Left lung (tissue), 4 donors: ENCODE measurements at regions not wholly inside any gene's neighbourhood (a gene's known extent, or its start where the extent isn't known, plus 50 kb on each side); places are given as distances from the start of the nearest gene placed in this dataset.

ENCODE experiments used
- ATAC-seq: fragments of 200-7000 bp; cut with Tn5 transposase; one replicate; pipeline ENCODE4 v1.9.1; 2020; ENCODE audit warnings: moderate library complexity
- DNase-seq, 4 donors: peaks; one replicate each; pipeline ENCODE4 v3.0.0-alpha.2; 2013 to 2020
- H3K27ac ChIP-seq, 2 donors: fragments of 200-600 bp; sonication (generic) in 1 of 2; one replicate each; pipeline versions ENCODE4 v1.5.0 to v1.8.0; 2020 to 2021
- H3K27me3 ChIP-seq, 2 donors: fragments of 200-600 bp; sonication (generic) in 1 of 2; one replicate each; pipeline versions ENCODE4 v1.5.0 to v1.8.0; 2020 to 2021
- H3K36me3 ChIP-seq, 2 donors: fragments of 200-600 bp; sonication (generic) in 1 of 2; one replicate each; pipeline versions ENCODE4 v1.5.0 to v1.8.0; 2020 to 2021
- H3K4me1 ChIP-seq, 2 donors: fragments of 200-600 bp; one replicate each; pipeline ENCODE4 v1.8.0; 2021
- H3K4me3 ChIP-seq, 2 donors: fragments of 200-600 bp; sonication (generic) in 1 of 2; one replicate each; pipeline versions ENCODE4 v1.5.0 to v1.8.0; 2020 to 2021; ENCODE audit warnings: mild to moderate bottlenecking in 1 of 2
- H3K9me3 ChIP-seq, 2 donors: fragments of 200-600 bp; sonication (generic) in 1 of 2; one replicate each; pipeline versions ENCODE4 v1.5.0 to v1.8.0; 2020 to 2021
- intact Hi-C, 2 donors: fragments of 100-400 bp; cut with DNase I; formaldehyde crosslinking; loops; one replicate each; pipeline versions ENCODE4 v1.11.2 to v1.14.2; 2022
- TF ChIP-seq, protein P1 (sequence below), 2 donors: fragments of 200-600 bp; sonication (generic) in 1 of 2; IDR thresholded peaks; one replicate each; pipeline versions ENCODE4 v1.5.0 to v1.8.0; 2021; ENCODE audit warnings: antibody characterized with exemption in 2 of 2
- donor health status: DM: no; HTN: yes; CAD: no.
- donor health status: DM: no; HTN: no; CAD: no.

DNA sequence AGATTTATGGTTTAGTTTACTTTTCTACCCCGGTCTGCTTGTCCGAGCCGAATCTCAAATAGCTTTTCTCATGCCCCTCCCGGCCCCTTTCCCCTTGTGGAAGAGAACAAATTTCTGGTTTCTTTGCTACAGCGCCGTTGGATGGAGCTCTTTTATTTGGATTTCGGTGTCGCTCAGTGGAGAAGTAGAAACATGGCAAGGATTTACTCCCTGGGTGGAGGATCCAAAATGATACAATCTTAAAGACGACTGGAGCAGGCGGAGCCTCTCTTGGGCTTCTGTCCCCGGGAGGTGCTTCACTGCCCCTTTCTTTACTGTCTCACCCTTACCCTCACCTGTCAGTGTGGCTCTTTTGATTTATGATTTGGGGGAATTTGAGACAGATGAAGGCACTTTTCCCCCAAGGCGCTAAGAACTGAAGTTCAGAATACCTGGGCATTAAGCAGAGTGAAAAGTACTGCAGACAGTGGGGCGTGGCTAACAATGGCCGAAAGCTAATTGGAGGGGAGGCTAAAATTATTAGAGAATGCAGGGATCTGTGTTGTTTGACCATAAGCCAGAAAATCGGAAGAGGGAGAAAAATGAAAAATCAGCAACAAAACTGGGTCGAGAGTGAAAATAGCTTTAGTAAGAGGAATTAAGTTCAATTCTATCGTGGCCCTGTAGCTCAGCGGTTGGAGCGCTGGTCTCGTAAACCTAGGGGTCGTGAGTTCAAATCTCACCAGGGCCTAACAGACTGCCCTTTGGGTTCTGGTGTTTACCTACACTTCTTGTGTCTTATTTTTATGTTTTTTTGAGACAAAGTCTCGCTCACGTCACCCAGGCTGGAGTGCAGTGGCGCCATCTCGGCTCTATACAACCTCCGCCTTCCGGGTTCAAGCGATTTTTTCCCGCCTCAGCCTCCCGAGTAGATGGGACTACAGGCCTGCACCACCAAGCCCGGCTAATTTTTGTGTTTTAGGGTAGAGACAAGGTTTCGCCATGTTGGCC lies 145.1 kb upstream of the ZNF184 start:
- ATAC-seq (peak; percentile 24), DNase-seq (peak in 1 of 4 donors; percentile 43)
- Histone ChIP-seq H3K27ac (no peak overlapping the region), H3K9me3 (no peaks in the 10 kb centered on the region), H3K4me3 (peak overlapping the region; percentile 13 to 19), H3K4me1 (no peaks in the 10 kb centered on the region), H3K27me3 (peaks cover 36 to 96% of the 10 kb centered on the region in 2 donors), H3K36me3 (no peaks in the 10 kb centered on the region)
- TF ChIP-seq, protein P1, sequence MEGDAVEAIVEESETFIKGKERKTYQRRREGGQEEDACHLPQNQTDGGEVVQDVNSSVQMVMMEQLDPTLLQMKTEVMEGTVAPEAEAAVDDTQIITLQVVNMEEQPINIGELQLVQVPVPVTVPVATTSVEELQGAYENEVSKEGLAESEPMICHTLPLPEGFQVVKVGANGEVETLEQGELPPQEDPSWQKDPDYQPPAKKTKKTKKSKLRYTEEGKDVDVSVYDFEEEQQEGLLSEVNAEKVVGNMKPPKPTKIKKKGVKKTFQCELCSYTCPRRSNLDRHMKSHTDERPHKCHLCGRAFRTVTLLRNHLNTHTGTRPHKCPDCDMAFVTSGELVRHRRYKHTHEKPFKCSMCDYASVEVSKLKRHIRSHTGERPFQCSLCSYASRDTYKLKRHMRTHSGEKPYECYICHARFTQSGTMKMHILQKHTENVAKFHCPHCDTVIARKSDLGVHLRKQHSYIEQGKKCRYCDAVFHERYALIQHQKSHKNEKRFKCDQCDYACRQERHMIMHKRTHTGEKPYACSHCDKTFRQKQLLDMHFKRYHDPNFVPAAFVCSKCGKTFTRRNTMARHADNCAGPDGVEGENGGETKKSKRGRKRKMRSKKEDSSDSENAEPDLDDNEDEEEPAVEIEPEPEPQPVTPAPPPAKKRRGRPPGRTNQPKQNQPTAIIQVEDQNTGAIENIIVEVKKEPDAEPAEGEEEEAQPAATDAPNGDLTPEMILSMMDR (IDR thresholded peaks at IDR 0.05) = no peak
- intact Hi-C loops = no loop called here

DNA sequence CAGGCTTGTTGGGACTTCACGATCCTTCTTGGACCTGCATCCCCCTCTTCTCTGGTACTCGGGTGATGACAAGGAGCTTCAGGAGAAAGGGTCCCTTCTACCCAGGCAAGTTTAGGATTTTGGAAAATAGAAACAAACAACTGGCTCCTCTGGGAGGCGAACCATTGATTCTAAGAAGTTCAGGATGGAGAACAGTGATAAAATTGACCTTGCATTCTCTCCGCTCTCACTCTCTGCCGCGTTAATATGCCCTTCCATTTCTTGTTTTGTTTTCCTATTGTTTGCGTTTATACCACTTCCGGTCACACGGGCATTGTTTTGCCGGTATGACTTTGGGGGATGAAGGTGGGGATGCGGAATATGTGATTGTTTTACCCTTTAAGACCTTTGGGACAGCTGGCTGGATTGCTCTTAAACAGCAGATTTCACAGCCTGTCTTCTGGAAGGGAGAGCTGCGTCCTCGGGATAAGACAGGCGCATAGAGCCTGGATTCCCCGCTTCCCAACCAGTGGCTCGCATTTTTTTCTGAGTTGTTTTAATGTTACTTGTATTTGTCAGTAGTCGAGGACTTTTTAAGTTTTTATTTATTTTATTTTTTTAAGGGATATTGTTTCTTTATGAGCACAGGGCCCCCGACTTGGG lies 144.3 kb upstream of the ZNF184 start:
- intact Hi-C loops = no loop called here
- TF ChIP-seq, protein P1 (IDR thresholded peaks at IDR 0.05) = no peak
- Histone ChIP-seq H3K4me1 (no peaks in the 10 kb centered on the region), H3K36me3 (no peaks in the 10 kb centered on the region), H3K9me3 (no peaks in the 10 kb centered on the region), H3K27me3 (peaks cover 36 to 97% of the 10 kb centered on the region in 2 donors), H3K4me3 (peak overlapping the region; percentile 13 to 19), H3K27ac (no peak overlapping the region)
- ATAC-seq = no peak
- DNase-seq = no peak

DNA sequence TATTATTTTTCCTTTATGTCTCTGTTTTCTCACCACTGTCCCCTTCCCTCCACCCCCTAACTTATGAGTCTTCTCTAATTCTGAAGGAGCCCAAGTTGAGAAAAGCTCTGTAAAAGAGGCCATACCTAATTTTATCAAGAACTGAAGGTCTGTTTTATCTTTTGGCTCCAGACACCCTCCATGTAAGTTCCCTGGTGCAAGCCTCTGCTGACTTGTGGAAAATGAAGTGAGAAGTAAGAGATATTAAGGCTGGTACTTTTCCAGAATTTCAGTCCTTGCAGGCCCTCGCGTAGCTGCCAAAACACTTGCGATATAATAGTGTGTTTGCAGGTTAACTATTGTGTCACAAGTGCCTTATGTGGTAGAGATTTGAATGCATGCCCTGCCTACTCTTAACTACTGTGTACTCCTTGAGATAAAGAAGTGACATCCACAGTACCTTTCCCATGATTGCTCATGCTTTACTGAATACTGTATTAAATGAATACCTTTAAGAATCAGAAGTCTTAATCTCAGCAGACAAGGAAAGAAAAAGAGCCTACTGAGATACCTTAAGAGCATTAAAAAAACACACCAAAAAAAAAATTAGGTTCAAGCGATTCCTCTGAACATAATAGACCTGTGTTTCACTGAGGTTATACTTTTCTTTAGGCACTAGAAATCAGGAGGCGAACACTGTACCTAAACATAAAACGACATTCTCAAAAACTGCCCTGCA lies 143.6 kb upstream of the ZNF184 start:
- Histone ChIP-seq H3K9me3 (no peaks in the 10 kb centered on the region), H3K27ac (no peak overlapping the region), H3K36me3 (no peaks in the 10 kb centered on the region), H3K4me3 (no peak overlapping the region), H3K4me1 (no peaks in the 10 kb centered on the region), H3K27me3 (peaks cover 36 to 97% of the 10 kb centered on the region in 2 donors)
- intact Hi-C loops = no loop called here
- ATAC-seq (no peak), DNase-seq (no peak)
- TF ChIP-seq, protein P1 (IDR thresholded peaks at IDR 0.05) = no peak

DNA sequence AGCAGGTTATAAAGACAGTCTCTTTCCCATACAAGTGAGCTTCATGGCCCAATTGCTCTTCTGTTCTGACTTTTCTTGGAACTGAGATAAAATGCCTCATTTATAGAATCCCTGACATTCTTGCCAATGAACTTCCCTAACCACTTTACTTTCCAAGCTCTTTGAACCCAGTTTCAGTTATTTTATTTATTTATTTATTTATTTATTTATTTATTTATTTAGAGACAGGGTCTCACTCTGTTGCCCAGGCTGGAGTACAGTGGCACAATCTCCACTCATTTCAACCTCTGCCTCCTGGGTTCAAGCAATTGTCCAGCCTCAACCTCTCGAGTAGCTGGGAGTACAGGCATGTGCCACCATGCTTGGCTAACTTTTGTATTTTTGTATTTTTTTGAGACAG lies 138.5 kb upstream of the ZNF184 start:
- TF ChIP-seq, protein P1 (IDR thresholded peaks at IDR 0.05) = no peak
- Histone ChIP-seq H3K9me3 (no peaks in the 10 kb centered on the region), H3K36me3 (no peaks in the 10 kb centered on the region), H3K4me3 (no peak overlapping the region), H3K27me3 (peaks cover 9 to 91% of the 10 kb centered on the region in 2 donors), H3K27ac (no peak overlapping the region), H3K4me1 (no peaks in the 10 kb centered on the region)
- DNase-seq (no peak), ATAC-seq (no peak)
- intact Hi-C loops = no loop called here
